GM18867 (cell line): ENCODE measurements at regions not wholly inside any gene's neighbourhood (a gene's known extent, or its start where the extent isn't known, plus 50 kb on each side); places are given as distances from the start of the nearest gene placed in this dataset.
"Not testable (repeated sequence)": the region's sequence is repeated elsewhere in the genome, so short reads cannot be mapped to it uniquely, and the experiment has no call there.

Source experiments
- ATAC-seq: cut with Tn5 transposase; IDR thresholded peaks from one replicate; pipeline ENCODE4 v1.9.1; 2021; ENCODE audit warnings: mild to moderate bottlenecking, moderate library complexity; ENCODE audit not compliant: unreplicated experiment

DNA sequence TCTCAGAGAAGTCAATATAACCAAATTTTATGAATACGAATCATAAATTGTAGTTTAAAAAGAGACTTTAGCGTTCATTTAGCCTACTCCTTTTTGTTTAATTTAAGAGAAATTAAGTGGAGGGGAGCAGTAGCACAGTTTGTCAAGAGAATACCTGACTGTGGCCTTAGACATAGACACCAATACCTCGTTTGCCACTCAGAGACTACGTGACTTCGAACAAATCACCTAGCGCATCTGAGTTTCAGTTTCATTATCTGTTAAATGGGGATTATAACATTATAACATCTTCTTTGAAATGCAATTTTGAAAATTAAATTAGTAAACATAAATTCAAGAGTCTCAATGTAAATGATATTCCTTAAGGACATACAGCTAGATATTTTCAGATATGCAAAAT, 581.5 kb upstream of the VRK2 start:
- ATAC-seq, result no peak

DNA sequence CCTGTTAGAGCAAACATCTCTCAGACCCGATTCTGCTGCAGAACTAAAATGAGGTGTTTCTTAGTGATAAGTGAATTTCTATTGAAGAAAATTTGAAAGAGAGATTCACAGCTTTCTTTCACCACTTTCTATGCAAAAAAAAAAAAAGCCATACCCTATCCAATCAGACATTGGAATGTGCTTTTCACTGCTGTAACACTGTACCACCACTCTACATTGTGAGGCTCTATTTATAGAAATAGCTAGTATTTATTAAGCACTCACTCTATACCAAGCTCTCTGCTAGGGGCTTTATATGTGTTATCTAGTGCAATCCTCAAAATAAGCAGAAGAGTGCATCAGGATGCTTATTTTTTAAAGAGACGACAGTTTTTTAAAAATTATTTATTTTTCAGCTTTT, 580.6 kb upstream of the VRK2 start:
- no peak for ATAC-seq

DNA sequence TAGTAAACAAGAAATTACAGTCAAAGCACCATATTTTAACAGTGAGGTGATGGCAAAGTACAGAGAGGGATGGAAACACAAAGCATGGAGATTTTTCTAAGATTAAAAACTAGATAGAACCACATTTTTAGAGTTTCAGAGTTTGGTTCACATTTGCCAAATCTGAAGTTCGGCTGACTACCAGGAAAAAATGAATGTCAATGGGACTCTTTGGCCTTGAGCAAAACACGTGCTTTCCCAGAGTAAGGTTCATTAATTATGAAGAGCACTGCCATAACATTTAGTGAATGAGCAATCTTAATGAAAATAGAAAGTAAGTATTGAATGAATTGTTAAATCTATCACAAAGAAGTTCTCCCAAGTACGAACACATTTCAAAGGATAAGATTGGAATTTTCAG, 571.2 kb upstream of the VRK2 start:
- ATAC-seq, result no peak

GRCh38 chr2:57479981-57480380, 566.6 kb upstream of the VRK2 start:
- ATAC-seq, result no peak

GRCh38 chr2:57488061-57488460, 558.5 kb upstream of the VRK2 start:
- ATAC-seq, result no peak

GRCh38 chr2:57490741-57491140, 555.9 kb upstream of the VRK2 start:
- ATAC-seq, result no peak

DNA sequence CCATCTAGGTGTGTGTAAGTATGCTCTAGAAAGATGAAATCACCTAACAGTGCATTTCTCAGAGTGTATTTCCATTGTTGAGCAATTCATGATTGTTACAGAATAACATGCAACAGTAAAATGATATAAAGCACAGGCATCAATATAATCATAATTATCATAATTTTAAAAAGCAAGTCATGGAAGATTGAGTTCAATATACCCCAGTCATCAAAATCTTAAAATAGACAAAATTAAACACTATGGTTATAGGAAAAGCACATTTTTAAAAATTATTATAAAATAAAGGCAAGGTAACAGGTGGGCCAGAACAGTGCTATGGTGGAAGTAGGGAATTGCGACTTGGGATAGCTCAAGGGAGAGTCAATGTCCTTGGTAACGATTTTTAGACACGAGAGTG, 555.4 kb upstream of the VRK2 start:
- ATAC-seq, result no peak

DNA sequence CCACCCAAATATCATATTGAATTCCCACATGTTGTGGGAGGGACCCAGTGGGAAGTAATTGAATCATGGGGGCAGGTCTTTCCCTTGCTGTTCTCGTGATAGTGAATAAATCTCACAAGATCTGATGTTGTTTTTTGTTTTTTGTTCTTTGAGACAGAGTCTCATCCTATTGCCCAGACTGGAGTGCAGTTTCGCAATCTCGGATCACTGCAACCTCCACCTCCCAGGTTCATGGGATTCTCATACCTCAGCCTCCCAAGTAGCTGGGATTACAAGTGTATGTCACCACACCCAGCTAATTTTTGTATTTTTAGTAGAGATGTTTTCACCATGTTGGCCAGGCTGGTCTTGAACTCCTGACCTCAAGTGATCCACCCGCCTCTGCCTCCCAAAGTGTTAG, 552.6 kb upstream of the VRK2 start:
- not testable (repeated sequence) for ATAC-seq

- peak; percentile 89 for ATAC-seq
Observed at GRCh38 chr2:57497489-57498096, 549.0 kb upstream of the VRK2 start.

GRCh38 chr2:57504787-57505186, 541.8 kb upstream of the VRK2 start:
- ATAC-seq, result no peak

- no peak for ATAC-seq
Observed at GRCh38 chr2:57509189-57509588, 537.4 kb upstream of the VRK2 start.

- ATAC-seq, result no peak
Observed at GRCh38 chr2:57510704-57511103, 535.9 kb upstream of the VRK2 start.

- ATAC-seq, result no peak
Observed at GRCh38 chr2:57515366-57515765, 531.2 kb upstream of the VRK2 start.

DNA sequence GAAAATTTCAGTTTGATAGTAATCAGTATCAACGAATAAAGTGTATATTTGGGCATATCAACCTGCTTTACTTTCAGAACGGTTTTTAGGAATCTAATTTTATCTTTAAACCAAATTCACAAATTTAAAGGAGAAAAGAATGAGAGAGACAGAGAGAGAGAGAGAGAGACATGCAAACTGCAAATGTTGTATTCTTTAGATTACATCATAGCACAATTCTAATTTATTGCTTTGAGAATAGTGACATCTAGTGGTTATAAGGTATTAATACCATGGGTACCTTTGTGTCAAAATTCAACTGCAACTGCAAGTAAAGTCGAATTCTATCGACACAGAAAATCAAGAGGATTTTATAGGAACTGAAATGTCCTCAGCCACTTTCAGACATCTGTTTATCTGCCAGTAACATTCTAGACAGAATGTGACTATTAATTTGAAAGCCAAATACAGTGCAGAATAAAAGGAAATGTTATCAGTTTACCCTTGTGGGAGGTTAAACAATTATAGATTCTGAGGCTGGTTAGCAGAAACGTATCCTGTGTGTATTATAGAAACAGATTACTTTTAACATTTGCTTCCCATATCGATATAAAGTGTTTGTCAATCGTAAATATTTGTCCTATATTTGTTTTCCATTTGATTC, 529.8 kb upstream of the VRK2 start:
- peak; percentile 96 for ATAC-seq

GRCh38 chr2:57523304-57523703, 523.3 kb upstream of the VRK2 start:
- no peak for ATAC-seq

DNA sequence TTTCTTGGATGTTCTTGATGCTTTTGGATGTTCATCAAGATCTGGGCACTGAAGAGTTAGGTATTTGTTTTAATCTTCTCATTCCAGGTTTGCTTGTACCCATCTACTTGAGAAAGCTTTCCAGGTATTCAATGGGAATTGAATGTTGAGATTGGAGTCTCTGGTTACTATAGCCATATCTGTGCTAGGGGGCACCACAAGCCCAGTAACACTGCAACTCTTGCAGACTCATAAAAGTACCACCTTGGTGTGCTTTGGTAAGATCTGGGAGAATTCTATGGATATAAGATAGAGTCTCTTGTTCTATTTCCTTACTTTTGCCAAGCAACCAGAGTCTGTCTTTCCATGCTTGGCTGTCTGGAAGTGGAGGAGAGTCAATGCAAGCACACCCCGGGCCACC, 518.9 kb upstream of the VRK2 start:
- no peak for ATAC-seq

- no peak for ATAC-seq
Observed at GRCh38 chr2:57528499-57528898, 518.1 kb upstream of the VRK2 start.

DNA sequence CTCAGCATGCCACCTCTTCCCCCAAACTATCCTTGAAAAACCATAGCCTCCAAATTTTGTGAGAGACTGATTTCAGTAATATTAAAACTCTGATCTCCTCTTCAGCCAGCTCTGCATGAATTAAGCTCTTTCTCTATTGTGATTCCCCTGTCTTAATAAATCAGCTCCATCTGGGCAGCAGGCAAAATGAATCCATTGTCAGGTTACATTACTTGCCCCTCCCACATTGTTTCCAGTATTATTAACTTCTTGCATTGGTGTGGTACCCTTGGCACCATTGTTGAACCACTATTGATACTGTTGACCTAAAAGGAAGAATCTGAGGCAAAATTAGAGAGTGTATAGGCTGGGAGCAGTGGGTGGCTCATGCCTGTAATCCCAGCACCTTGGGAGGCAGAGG, 512.2 kb upstream of the VRK2 start:
- ATAC-seq, result no peak

DNA sequence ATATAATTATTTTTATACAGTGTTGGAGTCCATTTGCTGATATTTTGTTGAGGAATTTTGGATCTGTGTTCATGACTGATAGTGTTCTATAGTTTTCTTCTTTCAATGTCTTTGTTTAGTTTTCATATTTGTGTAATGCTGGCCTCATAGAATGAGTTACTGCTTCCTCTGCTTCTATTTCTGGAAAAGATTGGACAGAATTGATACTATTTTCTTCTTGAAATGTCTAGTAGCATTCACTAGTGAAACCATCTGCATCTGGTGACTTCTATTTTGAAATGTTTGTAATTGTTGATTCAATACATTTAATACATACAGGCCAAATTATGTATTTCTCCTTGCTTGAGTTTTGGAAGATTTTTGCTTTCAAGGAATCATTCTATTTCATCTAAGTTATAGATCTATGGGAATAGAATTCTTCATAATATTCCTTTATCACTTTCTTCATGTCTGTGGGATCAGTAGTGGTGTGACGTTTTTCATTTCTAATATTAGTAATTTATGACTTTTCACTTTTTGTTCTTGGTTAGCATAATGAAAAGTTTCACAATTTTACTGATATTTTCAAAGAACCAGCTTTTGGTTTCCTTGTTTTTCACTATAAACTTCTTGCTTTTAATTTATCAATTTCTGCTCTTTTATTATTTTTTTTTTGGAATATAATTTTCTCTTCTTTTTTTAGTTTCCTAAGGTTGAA, 509.9 kb upstream of the VRK2 start:
- ATAC-seq, result no peak

DNA sequence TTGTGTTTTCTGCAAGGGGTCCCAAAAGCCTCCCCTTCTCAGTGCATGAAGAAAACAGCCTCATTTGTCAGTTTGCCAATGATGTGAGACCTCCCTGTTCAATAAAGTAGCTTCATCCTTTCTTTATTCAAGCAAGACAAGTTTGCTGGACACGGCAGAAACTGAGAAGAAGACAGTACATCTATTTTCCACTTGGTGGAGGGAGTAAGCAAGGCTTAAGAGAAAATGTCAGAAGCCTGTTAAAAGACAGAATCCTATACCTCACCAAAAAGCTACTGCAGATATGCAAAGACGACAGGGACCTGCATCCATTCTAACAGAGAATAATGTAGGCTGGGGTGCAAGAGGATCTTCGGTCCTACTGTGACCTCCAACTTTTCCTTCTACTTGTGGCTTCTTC, 506.8 kb upstream of the VRK2 start:
- no peak for ATAC-seq

DNA sequence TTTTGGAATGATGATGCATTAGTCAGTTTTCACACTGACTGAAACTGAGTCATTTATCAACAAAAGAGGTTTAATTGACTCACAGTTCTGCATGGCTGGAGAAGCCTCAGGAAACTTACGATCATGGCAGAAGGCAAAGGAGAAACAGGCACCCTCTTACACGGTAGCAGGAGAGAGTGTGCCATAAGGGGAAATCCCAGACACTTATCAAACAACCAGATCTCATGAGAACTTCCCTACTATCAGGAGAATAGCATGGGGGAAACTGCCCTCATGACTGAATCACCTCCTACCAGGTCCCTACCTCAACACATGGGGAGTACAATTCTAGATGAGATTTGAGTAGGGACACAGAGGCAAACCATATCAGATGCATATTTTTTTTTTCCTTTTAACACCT, 504.5 kb upstream of the VRK2 start:
- ATAC-seq, result no peak

GRCh38 chr2:57543211-57543610, 503.4 kb upstream of the VRK2 start:
- ATAC-seq, result no peak
